Adrenal gland (tissue), 9 donors: ENCODE measurements at regions not wholly inside any gene's neighbourhood (a gene's known extent, or its start where the extent isn't known, plus 50 kb on each side); places are given as distances from the start of the nearest gene placed in this dataset.

Source experiments
- DNase-seq, 7 donors: peaks; one replicate each; pipeline ENCODE4 v3.0.0-alpha.2; 2019 to 2020
- H3K27ac ChIP-seq, 5 donors: fragments of 200-600 bp; sonication (generic) in 4 of 5; 1 replicate in 3 of 5; 2 replicates in 2 of 5; pipeline versions ENCODE4 v1.5.1 to v1.8.0; 2016 to 2020; ENCODE audit warnings: mild to moderate bottlenecking in 1 of 5
- H3K27me3 ChIP-seq: fragments of 200-600 bp; 2 replicates; pipeline ENCODE4 v1.8.0; 2021
- H3K36me3 ChIP-seq, 2 donors: fragments of 200-600 bp; replicated peaks in 1 of 2; 1 replicate in 1 of 2; 2 replicates in 1 of 2; pipeline versions ENCODE4 v1.5.1 to v1.8.0; 2018 to 2022
- H3K4me1 ChIP-seq, 2 donors: fragments of 200-600 bp; replicated peaks in 1 of 2; 1 replicate in 1 of 2; 2 replicates in 1 of 2; pipeline versions ENCODE4 v1.5.1 to v1.8.0; 2018 to 2021
- H3K4me3 ChIP-seq, 4 donors: fragments of 200-600 bp; sonication (generic) in 3 of 4; one replicate each; pipeline ENCODE4 v1.5.1; 2016 to 2018
- H3K9me3 ChIP-seq, 3 donors: fragments of 200-600 bp; sonication (generic) in 1 of 3; replicated peaks in 1 of 3; 1 replicate in 2 of 3; 2 replicates in 1 of 3; pipeline versions ENCODE4 v1.5.1 to v1.8.0; 2016 to 2021
- CTCF ChIP-seq, 6 experiments: fragments of 450-650 bp in 4 of 6; fragments of 200-600 bp in 2 of 6; sonication (generic) in 1 of 6; IDR thresholded peaks; 1 replicate in 5 of 6; 2 replicates in 1 of 6; pipeline versions ENCODE4 v1.5.1 to v1.8.0; 2016 to 2021; ENCODE audit warnings: antibody characterized with exemption in 6 of 6, mild to moderate bottlenecking in 2 of 6, moderate library complexity in 1 of 6
- POLR2A ChIP-seq, 2 donors: fragments of 450-650 bp; IDR thresholded peaks; one replicate each; pipeline ENCODE4 v1.6.1; 2017; ENCODE audit warnings: antibody characterized with exemption in 2 of 2, mild to moderate bottlenecking in 2 of 2, moderate library complexity in 1 of 2
- WGBS, 4 donors: extraction: QIAGEN DNeasy Blood & Tissue Kit in 2 of 4; methylation state at CpG; one replicate each; pipeline versions ENCODE4 v1.1.5 to v1.1.7; 2013 to 2017; 5-methylcytosine and 5-hydroxymethylcytosine counted together
- intact Hi-C, 2 donors: fragments of 100-400 bp; cut with DNase I; formaldehyde crosslinking; loops; one replicate each; pipeline versions ENCODE4 v1.14.1 to v1.15.0; 2022 to 2023
- donor health status: healthy with polysubstance abuse.
- donor health status: Bipolar disorder and iron deficiency.
- donor health status: DM: yes; HTN: yes; CAD: no.
- donor health status: DM: no; HTN: no; CAD: no.
- donor health status: DM: no; HTN: no; CAD: no.

- intact Hi-C loops, result no loop called here
- H3K27me3 ChIP-seq, result no peaks in the 10 kb centered on the region
- no peak overlapping the region for H3K27ac ChIP-seq
Measured at GRCh38 chr21:22871692-22872091, 1873.5 kb downstream of the NCAM2 start.

GRCh38 chr21:22880573-22880972 lies 1882.4 kb downstream of the NCAM2 start:
- intact Hi-C loops, result no loop called here

More at GRCh38 chr21:22871692-22872091, 1873.5 kb downstream of the NCAM2 start:
- Histone ChIP-seq H3K9me3 (no peaks in the 10 kb centered on the region), H3K4me3 (no peak overlapping the region), H3K36me3 (no peaks in the 10 kb centered on the region), H3K4me1 (no peaks in the 10 kb centered on the region)
- 82 to 91% (median 82%) methylated on average over 4 of the region's 4 CpGs for WGBS, 4 donors
- TF ChIP-seq CTCF (IDR thresholded peaks at IDR 0.05) (no peak), POLR2A (IDR thresholded peaks at IDR 0.05) (no peak)
- no peak for DNase-seq

GRCh38 chr21:22881131-22881530 lies 1882.9 kb downstream of the NCAM2 start:
- Histone ChIP-seq H3K9me3 (no peaks in the 10 kb centered on the region), H3K36me3 (no peaks in the 10 kb centered on the region), H3K4me1 (no peaks in the 10 kb centered on the region), H3K27me3 (no peaks in the 10 kb centered on the region), H3K27ac (no peak overlapping the region), H3K4me3 (no peak overlapping the region)
- intact Hi-C loops, result no loop called here
- no peak for TF ChIP-seq POLR2A (IDR thresholded peaks at IDR 0.05)
- no peak for TF ChIP-seq CTCF (IDR thresholded peaks at IDR 0.05)
- DNase-seq, result no peak
- 57 to 68% (median 60%) methylated on average over 4 of the region's 4 CpGs for WGBS, 4 donors

More at GRCh38 chr21:22880573-22880972, 1882.4 kb downstream of the NCAM2 start:
- H3K27me3 ChIP-seq, result no peaks in the 10 kb centered on the region
- WGBS, 4 donors, result 77 to 90% (median 84%) methylated on average over 1 of the region's 1 CpG
- no peak overlapping the region for H3K27ac ChIP-seq
- H3K4me1 ChIP-seq, result no peaks in the 10 kb centered on the region
- H3K9me3 ChIP-seq, result no peaks in the 10 kb centered on the region
- H3K36me3 ChIP-seq, result no peaks in the 10 kb centered on the region
- no peak for DNase-seq
- no peak overlapping the region for H3K4me3 ChIP-seq
- TF ChIP-seq CTCF (IDR thresholded peaks at IDR 0.05) (no peak), POLR2A (IDR thresholded peaks at IDR 0.05) (no peak)

- no peak for TF ChIP-seq CTCF (IDR thresholded peaks at IDR 0.05)
- no peak for TF ChIP-seq POLR2A (IDR thresholded peaks at IDR 0.05)
- 78 to 89% (median 82%) methylated on average over 4 of the region's 4 CpGs for WGBS, 4 donors
- Histone ChIP-seq H3K4me3 (no peak overlapping the region), H3K27ac (no peak overlapping the region), H3K9me3 (no peaks in the 10 kb centered on the region), H3K27me3 (no peaks in the 10 kb centered on the region), H3K4me1 (no peaks in the 10 kb centered on the region), H3K36me3 (no peaks in the 10 kb centered on the region)
- DNase-seq, result no peak
- intact Hi-C loops, result no loop called here
Measured at GRCh38 chr21:22885079-22885478, 1886.9 kb downstream of the NCAM2 start.
